AG20443 (cell line): ENCODE measurements at regions not wholly inside any gene's neighbourhood (a gene's known extent, or its start where the extent isn't known, plus 50 kb on each side); places are given as distances from the start of the nearest gene placed in this dataset.
"Not testable (repeated sequence)": the region's sequence is repeated elsewhere in the genome, so short reads cannot be mapped to it uniquely, and the experiment has no call there.

Source experiments
- DNase-seq: peaks from one replicate; pipeline ENCODE4 v3.0.0; 2012; ENCODE audit warnings: low spot score, mixed read lengths

DNA sequence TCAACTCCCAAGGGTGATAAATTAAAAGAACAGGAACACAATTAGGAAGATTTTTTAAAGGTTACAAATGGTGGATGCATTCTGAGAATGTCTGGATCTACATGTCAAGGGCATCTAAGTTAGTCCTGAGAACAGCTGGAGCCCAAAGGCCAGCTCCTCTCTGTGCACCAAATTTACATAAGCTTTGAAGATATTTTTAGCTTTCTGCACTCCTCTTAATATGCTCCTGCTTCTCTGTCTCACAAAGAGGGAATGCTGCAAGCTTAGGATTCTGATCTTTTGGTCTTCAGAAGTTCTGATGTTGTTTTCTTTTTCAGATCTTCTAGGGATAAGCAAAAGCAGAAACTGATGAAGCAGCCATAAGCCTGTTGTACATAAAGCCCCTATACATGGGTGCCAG is 309.8 kb upstream of the NCAM1 start:
- DNase-seq = no peak

DNA sequence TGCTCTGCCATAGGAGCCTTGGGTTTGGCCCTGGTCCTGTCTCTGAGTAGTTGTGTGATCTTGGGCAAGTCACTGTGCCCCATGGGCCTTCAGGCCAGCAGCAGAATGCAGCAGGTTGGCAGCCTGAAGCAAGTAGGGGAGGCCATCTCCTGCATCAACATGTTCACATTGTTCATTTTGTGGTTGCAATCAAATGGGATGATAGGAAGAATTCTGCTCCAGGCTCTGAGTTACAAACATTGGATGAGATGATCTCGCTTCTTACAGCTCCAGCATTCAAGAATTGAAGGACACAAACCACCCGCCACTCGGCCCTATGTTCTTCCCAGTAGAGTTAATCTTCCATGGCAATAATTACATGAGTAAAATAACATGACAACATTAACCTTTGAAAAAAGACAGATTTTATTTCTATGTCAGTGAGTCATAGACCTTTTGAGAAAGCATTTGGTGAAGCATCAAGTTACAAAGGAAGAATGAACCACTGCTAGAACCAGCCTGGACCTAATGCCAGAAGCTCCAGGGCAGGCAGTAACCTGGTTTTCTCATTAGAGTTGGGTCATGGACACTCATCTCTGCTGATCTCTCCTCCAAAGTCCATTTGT is 308.3 kb upstream of the NCAM1 start:
- DNase-seq = peak; percentile 41

DNA sequence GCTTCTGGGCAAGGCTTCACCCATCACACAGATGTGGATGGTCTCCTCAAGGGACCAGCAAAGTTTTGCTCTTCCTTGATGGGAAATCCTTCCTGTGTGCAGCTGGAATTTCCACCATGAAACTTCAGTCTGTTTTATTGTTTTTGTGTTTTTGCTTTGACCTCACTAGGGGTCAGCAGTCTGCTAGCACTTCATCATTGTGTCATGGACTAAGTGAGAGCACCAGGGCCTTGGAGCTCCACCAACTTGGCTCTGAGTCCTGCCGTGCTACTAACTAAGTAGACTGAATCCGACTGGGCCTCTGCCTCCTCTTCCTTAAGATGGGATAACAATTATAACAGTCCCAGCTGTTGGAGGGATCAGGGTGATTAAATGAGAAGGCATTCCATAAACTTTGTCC is 305.8 kb upstream of the NCAM1 start:
- peak; percentile 79 for DNase-seq

DNA sequence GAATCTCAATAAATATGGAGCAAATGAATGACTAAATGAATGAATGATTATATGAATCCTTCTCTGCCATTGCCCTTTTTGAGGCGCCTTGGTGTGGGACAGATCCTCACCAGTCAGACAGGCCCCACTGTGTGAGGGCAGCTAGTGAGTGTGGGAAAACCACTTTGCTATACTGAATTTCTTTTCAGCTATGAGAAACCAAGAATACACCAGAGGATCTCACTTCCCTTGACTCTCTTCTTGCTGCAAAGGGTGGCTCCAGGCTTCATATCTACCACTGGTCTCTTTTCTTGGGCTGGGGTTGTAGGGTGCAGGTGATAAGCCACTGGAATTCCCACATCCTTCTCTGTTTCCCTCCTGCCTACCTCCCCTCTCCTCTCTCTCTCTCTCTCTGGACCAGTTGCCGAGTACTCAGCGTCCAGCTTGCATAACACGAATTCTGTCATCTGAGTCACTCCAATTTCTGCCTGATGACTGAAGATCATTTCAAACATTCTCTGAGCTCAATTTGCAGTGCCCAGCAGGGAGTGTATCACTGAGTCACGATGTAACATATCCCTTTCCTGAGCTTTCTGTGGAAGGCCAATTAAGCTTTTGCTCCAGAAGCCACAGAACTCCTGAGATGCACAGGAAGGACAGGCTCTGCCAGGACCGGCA is 304.3 kb upstream of the NCAM1 start:
- peak; percentile 82 for DNase-seq

DNA sequence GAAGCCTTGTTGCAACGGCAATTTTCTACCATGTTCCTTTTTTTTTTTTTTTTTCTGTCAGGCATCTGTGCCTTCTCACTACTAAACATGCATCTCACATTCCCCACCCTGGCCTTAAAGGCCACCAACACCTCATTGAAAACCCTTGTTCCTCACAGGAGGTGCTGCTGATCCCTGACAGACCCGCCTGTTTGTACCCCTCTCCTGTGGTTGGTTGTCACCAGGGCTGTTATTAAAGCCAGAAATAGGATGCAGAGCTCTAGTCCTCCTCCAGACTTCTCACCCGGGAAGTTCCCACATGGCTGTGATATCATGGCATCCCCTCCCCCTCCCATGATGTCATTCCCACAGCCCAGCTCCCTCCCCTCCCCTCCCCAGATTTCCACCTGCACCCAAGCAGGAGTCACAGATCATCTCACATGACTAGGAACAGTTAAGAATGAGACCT is 302.8 kb upstream of the NCAM1 start:
- no peak for DNase-seq

DNA sequence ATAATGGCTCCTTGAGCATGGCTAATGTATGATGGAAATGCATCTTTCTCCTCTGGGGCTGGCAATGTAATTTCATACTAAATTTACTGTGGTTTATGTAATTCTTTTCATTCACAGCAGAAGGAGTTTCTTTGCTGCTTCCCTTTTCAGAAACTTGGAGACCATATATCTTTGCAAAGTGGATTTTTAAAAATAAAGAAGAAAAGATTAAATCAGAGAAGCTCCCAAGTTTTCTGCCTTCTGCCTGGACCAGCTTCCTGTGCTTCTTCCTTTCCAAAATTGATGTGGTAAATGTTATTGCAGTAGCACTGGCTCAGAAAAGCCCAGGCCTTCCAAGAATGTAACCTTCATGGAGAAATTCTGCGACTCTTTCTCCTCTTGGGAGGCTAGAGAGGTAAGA is 300.1 kb upstream of the NCAM1 start:
- no peak for DNase-seq

DNA sequence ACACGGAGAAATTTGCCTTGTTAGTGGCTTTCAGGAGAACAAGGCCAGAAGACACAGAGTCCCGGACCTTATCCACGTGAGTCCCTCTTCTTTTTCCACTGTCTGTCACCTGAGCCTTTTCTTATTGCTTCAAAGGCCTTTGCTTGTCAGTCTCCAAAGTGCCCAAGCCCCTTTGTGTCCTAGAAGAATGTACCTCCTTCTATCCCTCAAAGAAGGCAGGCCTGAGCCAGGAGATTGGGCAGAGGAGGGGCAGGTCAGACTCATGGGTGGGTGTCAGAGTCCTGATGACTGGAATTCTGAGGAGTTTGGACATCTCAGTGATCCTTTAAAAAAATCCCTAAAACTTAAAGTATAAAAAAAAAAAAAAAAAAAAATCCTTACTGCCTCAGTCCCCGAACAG is 299.6 kb upstream of the NCAM1 start:
- no peak for DNase-seq

DNA sequence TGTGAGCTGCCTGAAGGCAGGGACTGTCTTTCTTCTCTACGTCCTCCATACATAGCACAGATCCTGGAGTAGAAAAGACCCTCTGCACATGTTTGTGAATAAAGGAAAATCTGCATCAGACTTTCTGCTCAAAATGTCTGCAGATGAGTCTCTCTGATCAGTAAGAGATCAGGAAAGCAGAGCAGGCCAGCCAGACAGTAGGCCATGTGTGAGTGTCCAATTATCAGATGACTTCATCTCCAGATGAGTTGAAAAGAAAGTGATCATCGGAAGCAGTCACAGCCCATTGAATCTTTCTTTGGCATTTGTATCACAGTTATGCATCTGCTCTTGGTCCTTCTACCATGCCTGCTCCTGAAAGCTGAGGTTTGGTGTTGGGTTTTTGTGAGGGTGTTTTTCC is 298.7 kb upstream of the NCAM1 start:
- DNase-seq = no peak

DNA sequence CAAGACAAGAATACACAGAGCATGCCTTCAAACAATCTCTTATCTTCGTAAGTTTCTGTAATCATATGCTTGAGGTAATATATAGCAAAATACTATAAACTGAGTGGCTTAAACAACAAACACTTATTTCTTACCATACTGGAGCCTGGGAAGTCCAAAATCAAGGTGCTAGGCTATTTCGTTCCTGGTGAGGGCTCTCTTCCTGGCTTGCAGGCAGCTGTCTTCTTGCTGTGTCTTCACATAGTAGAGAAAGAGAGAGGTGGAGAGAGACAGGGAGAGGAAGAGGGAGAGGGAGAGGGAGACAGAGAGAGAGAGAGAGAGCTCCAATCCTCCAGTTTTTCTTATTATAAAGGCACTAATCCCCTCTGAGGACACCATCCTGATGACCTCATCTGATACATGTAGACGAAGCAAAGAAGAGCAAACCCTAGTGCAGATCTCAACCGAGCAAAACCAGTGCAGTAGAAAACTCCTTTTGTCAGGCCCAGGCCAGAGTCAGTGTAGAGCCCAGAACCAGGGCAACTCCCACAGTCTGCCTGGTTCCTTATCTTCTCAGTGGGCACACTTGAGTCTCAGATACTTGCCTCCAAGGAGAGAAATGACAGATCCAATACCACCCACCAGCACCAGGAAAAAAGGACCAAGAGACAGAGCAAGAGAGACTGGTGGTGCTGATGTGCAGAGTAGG is 297.1 kb upstream of the NCAM1 start:
- no peak for DNase-seq

DNA sequence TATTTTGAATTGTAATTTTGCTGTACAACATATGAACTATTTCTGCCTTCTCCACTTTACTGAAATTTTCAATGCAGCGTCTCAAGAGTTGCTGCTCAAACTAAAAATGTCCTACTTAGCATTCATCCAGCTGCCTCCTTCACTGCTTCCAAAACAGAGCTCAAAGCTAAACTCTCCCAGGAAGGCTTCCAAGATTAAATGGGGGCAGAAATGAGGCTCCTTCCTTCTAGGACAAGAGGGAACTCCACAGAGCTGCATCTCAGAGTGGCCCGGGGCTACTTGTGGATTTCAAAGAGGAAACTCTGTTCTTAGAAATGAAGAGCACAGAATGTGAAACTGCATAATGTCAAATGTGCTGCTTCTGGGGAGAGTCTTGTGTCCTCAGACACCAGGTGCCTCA is 295.9 kb upstream of the NCAM1 start:
- no peak for DNase-seq

DNA sequence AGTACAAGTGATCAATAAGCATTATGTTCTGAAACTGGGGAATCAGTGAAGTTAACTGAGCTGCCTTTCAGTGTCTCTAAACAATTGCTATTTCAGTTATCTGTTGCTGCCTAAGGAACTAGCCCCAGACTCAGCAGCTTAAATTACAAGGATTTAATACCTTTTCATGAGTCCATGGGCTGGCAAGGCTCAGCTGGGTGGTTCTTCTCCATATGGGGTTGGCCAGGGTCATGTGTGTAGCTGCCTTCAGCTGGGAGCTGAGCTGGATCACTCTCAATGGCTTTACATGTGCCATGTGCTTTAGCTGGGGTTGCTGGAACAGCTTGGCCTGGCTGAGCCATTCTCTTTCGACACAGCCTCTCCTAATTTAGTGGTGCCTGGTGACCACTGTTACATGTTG is 295.0 kb upstream of the NCAM1 start:
- no peak for DNase-seq

DNA sequence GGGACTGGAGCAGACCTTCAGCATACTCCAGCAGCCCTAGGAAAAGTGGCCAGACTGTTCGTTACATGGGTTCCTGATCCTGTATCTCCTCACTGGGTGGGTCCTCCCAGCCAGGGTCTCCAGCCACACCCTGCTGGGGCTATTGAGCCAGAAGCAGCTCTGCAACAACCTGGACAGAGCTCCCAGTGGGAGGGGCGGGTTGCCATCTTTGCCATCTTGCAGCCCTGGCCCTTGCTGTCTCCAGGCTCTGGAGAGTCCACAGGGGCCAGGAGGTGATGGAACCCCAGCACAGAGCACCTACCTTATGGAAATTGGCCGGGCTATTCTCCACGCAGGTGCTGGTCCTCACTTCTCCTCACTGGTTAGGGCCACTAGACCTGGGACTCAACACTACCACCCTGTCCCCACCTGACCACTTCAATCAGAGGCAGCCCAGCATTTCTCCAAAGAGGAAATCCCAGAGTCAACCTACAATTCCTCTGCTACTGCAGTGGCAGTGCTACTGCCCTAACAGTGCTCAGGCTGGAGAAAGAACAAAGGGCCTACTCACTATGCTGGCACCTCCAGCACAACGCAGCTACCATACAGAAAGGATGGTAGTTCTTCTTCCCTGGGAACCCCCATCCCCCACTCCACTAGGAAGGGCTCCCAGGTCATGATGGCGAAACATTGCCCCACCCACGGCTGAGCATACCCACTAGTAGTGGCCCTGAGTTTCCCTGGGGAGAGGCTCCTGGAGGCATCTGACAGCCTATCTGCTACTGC is 290.2 kb upstream of the NCAM1 start:
- no peak for DNase-seq

DNA sequence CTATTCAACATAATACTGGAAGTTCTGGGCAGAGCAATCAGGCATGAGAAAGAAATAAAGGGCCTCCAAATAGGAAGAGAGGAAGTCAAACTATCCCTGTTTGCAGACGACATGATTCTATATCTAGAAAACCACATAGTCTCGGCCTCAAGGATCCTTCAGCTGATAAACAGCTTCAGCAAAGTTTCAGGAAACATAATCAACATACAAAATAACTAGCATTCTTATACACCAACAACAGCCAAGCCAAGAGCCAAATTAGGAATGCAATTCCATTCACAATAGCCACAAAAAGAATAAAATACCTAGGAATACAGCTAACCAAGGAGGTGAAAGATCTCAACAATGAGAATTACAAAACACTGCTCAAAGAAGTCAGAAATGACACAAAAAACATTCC is 287.8 kb upstream of the NCAM1 start:
- not testable (repeated sequence) for DNase-seq

DNA sequence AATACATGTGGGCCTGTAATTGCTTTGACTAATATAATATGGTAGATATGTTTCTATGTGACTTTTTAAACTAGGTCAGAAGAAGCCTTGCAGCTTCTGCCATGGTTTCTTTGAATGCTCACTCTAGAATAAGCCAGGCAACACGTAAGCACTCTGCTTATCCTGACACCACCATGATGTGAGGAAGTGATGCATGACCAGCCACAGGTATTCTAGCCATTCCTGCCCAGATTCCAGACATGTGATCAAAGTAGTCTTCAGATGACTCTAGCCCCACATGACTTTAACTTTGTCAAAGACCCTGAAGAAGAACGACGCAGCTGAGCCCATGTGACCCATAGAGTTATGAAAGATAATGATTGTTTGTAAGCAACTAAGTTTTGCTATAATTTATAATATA is 276.1 kb upstream of the NCAM1 start:
- DNase-seq = no peak

DNA sequence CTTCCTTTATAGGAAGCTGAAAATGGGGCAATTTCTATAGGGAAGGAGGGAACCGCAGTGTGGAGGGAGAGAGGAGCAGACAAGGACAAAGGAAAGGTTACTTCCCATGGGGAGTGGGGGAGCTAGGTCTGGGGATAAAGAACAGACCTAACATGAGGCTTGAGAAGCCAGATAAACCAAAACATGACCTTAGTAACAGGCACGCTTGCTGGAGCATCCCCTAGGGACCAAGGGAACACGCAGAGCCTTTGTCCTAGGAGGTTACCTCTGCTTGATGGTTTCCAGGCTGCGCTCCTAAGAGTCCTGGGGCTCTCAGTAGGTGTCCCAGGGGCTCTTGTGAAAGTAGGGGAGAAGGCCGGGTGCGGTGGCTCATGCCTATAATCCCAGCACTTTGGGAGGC is 271.4 kb upstream of the NCAM1 start:
- DNase-seq = no peak

DNA sequence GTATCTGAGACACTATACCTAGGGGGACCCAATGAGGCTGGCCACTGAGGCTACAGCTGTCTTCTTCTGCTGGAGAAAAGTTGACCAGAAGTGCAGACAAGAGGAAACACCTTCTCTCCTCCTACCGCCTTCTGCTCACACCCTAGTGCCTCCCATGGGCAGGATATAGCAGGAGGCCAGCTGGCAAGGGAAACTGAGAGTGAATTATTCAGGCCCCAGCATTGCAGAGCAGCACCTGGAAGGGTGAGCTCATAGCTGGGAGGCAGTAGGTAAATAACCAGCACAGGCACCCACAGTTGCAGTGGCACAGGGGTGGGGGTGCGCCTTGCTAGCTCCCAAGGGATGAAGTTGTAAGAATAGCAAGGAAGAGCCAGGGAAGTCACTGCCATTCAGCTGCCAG is 267.4 kb upstream of the NCAM1 start:
- no peak for DNase-seq

DNA sequence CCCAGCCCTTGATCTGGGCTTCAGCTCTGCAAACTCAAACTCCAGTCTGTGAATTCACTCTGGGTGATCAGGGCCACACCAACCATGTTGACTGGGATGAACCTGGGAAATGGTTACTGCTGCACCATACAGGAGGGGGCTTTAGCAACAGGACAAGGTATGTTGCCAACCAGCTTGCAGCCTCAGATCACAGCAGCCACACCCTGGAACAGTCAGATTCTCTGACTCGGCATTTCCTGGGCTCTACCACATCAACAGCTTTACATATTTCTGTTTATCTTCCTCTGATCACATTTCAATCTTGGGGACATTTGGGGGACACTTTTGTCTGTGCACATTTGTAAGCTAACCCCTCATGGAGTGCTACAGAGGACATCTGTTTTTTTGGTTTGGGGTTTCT is 267.0 kb upstream of the NCAM1 start:
- DNase-seq = no peak

DNA sequence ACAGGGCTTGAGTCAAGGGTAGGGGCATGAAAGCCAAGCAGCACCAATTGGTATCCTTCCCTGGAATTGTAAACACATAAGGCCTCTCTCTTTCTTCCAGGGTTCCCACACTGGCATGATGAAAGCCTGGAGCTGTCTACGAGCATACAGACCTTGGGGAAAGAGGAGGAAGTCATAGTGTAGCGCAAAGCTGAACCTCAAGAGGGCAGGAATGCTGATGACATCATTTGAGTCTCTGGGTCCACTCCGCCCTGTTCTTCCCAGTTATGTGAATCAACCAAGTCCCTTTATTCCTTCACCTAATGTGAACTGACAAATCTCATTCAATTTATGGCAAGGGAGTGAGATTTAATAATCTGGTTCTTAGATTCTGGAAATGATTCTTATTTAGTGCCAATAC is 266.4 kb upstream of the NCAM1 start:
- DNase-seq = no peak

DNA sequence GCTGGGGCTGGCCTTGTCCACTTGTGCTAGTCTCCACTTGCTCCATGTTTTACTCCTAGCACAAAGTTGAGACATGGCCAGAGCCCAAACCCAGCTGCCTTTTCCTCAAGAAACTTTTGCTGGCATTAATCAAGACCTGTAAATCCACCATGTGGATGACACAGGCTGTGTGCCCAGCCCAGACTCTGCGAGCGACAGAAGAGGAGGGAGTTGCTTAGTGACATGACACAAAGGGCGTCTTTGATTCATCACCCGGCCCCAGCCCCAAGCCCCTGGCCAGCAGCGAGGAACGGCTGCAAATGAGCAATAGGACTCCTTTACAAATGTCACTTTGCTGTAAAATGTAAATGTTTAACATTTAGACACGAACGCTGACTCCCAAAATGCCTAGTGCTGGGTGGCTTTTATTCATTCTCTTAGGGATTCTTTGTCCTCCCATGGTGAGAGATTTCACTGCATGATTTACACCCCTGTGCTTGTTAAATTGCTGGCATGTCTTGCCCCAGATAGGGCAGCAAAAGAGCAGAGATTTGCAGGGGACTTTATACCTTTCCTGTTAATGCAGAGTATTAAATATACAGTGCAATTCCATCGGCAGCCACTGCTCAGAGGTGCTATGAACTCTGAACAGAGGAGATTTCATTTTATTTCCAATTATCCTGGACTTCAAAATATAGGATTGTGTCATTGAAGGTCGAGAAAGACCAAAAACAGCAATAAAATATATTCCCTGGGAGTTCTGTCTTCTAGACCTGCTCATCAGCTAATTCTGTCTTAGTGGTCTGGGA is 263.6 kb upstream of the NCAM1 start:
- no peak for DNase-seq

DNA sequence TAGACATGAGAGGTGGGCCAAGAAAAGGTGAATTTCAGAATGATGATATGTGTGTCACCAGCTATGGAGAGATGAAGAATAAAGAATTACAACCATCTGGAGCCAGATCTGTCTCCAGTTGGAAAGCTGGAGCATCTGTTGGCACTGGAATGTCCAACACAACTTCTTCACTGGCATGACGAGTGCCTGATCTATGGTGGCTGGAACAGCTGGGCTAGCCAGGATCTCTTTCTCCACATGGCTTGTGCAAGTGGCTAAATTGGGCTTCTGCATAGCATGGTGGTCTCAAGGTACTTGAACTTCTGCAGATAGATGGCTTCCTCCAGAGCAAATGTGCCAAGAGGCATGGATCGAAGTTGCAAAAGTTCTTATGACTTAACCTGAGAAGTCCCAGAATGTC is 256.1 kb upstream of the NCAM1 start:
- no peak for DNase-seq

DNA sequence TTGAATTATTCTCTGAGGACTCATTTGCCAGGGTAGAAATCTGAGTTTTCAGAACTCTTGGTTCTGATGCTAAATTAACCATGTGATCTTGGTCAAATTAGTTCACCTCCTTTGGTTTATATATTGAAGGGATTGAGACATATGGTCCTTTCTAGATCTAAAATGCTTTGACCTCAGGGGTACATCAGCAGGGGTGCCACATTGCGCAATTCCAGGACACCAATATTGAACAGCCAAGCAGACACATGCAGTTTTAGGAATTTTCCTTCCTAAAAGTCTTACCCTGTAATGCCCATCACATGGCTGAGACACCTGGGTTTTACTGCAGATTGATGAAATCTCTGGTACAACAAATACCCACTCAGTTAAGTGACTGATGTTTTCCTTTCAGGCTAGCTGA is 254.4 kb upstream of the NCAM1 start:
- DNase-seq = no peak

DNA sequence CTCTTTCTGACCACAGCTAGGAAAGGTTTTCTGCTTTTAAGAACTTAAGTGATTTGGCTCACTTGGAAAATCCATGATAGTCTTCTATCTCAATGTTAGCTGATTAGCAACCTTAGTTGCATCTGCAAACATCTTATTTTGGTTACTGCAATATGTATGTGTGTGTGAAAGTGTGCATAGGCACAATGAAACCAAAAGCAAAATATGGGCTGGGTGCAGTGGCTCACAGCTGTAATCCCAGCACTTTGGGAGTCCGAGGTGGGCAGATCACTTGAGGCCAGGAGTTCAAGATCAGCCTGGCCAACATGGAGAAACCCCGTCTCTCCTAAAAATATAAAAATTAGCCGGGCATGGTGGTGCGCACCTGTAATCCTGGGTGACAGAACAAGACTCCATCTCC is 246.9 kb upstream of the NCAM1 start:
- not testable (repeated sequence) for DNase-seq
